IMR-90 (cell line): ENCODE measurements at regions not wholly inside any gene's neighbourhood (a gene's known extent, or its start where the extent isn't known, plus 50 kb on each side); places are given as distances from the start of the nearest gene placed in this dataset.
A peak's percentile ranks its signal among the peaks of the same experiment; 100 is the strongest.

Source experiments
- ATAC-seq: fragments of 200-7000 bp; cut with Tn5 transposase; 2 replicates; pipeline ENCODE4 v1.9.1; 2020; ENCODE audit warnings: low read depth, mild to moderate bottlenecking, moderate library complexity
- BruUV-seq: library from RNA; stranded (reverse); fragments of 400-500 nt; replicated peaks from 2 replicates; lab custom pipeline; 2021; lab: Mats Ljungman, UMichigan
- CTCF ChIA-PET: fragments of 300-600 bp; formaldehyde crosslinking; extraction: SDS; loops from one replicate; lab custom pipeline; 2021; ENCODE audit warnings: antibody characterized with exemption; lab: Yijun Ruan, JAX
- POLR2A ChIA-PET: fragments of 300-600 bp; sonication (Branson Sonifier 250); formaldehyde crosslinking; loops from one replicate; lab custom pipeline; 2022; ENCODE audit warnings: antibody characterized with exemption; ENCODE audit not compliant: unreplicated experiment; lab: Charles Lee
- DNase-seq: peaks from one replicate; pipeline ENCODE4 v3.0.0; 2013
- H2AFZ ChIP-seq: replicated peaks from 2 replicates; pipeline ENCODE3; 2013; ENCODE audit warnings: low read length, mild to moderate bottlenecking; ENCODE audit not compliant: poor library complexity
- H2AK5ac ChIP-seq: 2 replicates; pipeline ENCODE4 v1.6.1; 2013; ENCODE audit warnings: low read depth, low read length, inconsistent platforms
- H2AK9ac ChIP-seq: replicated peaks from 2 replicates; pipeline ENCODE3; 2013; ENCODE audit warnings: mild to moderate bottlenecking, low read depth, low read length, moderate library complexity; ENCODE audit not compliant: poor library complexity
- H2BK120ac ChIP-seq: 2 replicates; pipeline ENCODE4 v1.6.1; 2013; ENCODE audit warnings: low read depth, low read length, inconsistent platforms
- H2BK15ac ChIP-seq: 3 replicates; pipeline ENCODE4 v1.6.1; 2013; ENCODE audit warnings: low read depth, low read length, inconsistent platforms
- H2BK20ac ChIP-seq: 2 replicates; pipeline ENCODE4 v1.6.1; 2013; ENCODE audit warnings: low read depth, mild to moderate bottlenecking, inconsistent platforms, low read length, moderate library complexity
- H2BK5ac ChIP-seq: 2 replicates; pipeline ENCODE4 v1.6.1; 2013; ENCODE audit warnings: mild to moderate bottlenecking, low read depth, low read length, inconsistent platforms; ENCODE audit not compliant: poor library complexity, severe bottlenecking
- H3K14ac ChIP-seq: replicated peaks from 2 replicates; pipeline ENCODE4 v1.6.1; 2013; ENCODE audit warnings: low read depth, low read length, inconsistent platforms
- H3K18ac ChIP-seq: 2 replicates; pipeline ENCODE4 v1.6.1; 2013; ENCODE audit warnings: low read depth, low read length, control low read depth
- H3K23ac ChIP-seq: 2 replicates; pipeline ENCODE4 v1.6.1; 2013; ENCODE audit warnings: low read depth, low read length, inconsistent platforms
- H3K27ac ChIP-seq: 2 replicates; pipeline ENCODE4 v1.5.1; 2013; ENCODE audit warnings: mild to moderate bottlenecking, control low read depth, low read length; ENCODE audit not compliant: insufficient read depth
- H3K27me3 ChIP-seq: 2 replicates; pipeline ENCODE4 v1.6.1; 2013; ENCODE audit warnings: low read length; ENCODE audit not compliant: control insufficient read depth, insufficient read depth
- H3K36me3 ChIP-seq: 2 replicates; pipeline ENCODE4 v1.6.1; 2013; ENCODE audit warnings: low read length, mixed read lengths; ENCODE audit not compliant: control insufficient read depth, insufficient read depth
- H3K4ac ChIP-seq: 2 replicates; pipeline ENCODE4 v1.6.1; 2013; ENCODE audit warnings: low read depth, low read length, inconsistent platforms
- H3K4me1 ChIP-seq: 2 replicates; pipeline ENCODE4 v1.6.1; 2013; ENCODE audit warnings: low read length, mixed read lengths; ENCODE audit not compliant: control insufficient read depth, insufficient read depth
- H3K4me2 ChIP-seq: 2 replicates; pipeline ENCODE4 v1.6.1; 2013; ENCODE audit warnings: low read depth, mild to moderate bottlenecking, control low read depth, low read length, moderate library complexity
- H3K4me3 ChIP-seq: 2 replicates; pipeline ENCODE4 v1.5.1; 2013; ENCODE audit warnings: low read depth, mild to moderate bottlenecking, control low read depth, low read length, moderate library complexity; ENCODE audit not compliant: insufficient read depth
- H3K56ac ChIP-seq: 2 replicates; pipeline ENCODE4 v1.6.1; 2013; ENCODE audit warnings: low read length, inconsistent platforms; ENCODE audit not compliant: insufficient read depth; ENCODE audit errors: extremely low read depth
- H3K79me1 ChIP-seq, 2 experiments: 2 replicates each; pipeline ENCODE4 v1.6.1; 2013; ENCODE audit warnings: low read length in 2 of 2, inconsistent platforms in 1 of 2, low read depth in 1 of 2
- H3K9ac ChIP-seq: 2 replicates; pipeline ENCODE4 v1.6.1; 2013; ENCODE audit warnings: low read depth, low read length, control low read depth
- H3K9me1 ChIP-seq: 2 replicates; pipeline ENCODE4 v1.6.1; 2013; ENCODE audit warnings: low read length, inconsistent platforms; ENCODE audit not compliant: insufficient read depth
- H3K9me3 ChIP-seq: 2 replicates; pipeline ENCODE4 v1.6.1; 2013; ENCODE audit warnings: low read length; ENCODE audit not compliant: control insufficient read depth, insufficient read depth
- H4K20me1 ChIP-seq: 2 replicates; pipeline ENCODE4 v1.6.1; 2013; ENCODE audit warnings: low read length, inconsistent platforms; ENCODE audit not compliant: insufficient read depth
- H4K5ac ChIP-seq: 2 replicates; pipeline ENCODE4 v1.6.1; 2013; ENCODE audit warnings: mild to moderate bottlenecking, low read depth, low read length, control low read depth
- H4K8ac ChIP-seq, 2 experiments: 2 replicates each; pipeline ENCODE4 v1.6.1; 2013; ENCODE audit warnings: low read depth in 2 of 2, low read length in 2 of 2, control low read depth in 1 of 2, inconsistent platforms in 1 of 2
- H4K91ac ChIP-seq: 2 replicates; pipeline ENCODE4 v1.6.1; 2013; ENCODE audit warnings: low read depth, low read length, inconsistent platforms; ENCODE audit not compliant: insufficient read depth
- BHLHE40 ChIP-seq: fragments of 150-350 bp; IDR thresholded peaks from 2 replicates; pipeline ENCODE4 v1.6.1; 2016; ENCODE audit warnings: mild to moderate bottlenecking, low read depth, low read length
- CEBPB ChIP-seq: IDR thresholded peaks from 2 replicates; pipeline ENCODE4 v1.6.1; 2012; ENCODE audit warnings: low read depth, low read length, improper control_type of control experiment
- CHD1 ChIP-seq: IDR thresholded peaks from 2 replicates; pipeline ENCODE4 v1.6.1; 2012; ENCODE audit warnings: low read depth, low read length, improper control_type of control experiment
- MAZ ChIP-seq: IDR thresholded peaks from 2 replicates; pipeline ENCODE4 v1.6.1; 2012; ENCODE audit warnings: low read depth, mild to moderate bottlenecking, low read length, improper control_type of control experiment, moderate library complexity, borderline replicate concordance
- MXI1 ChIP-seq: IDR thresholded peaks from 2 replicates; pipeline ENCODE4 v1.6.1; 2012; ENCODE audit warnings: low read depth, mild to moderate bottlenecking, low read length, moderate library complexity, borderline replicate concordance
- NFE2L2 ChIP-seq: fragments of 150-350 bp; IDR thresholded peaks from 2 replicates; pipeline ENCODE4 v1.6.1; 2016; ENCODE audit warnings: low read depth, mild to moderate bottlenecking, low read length
- POLR2A ChIP-seq: IDR thresholded peaks from 2 replicates; pipeline ENCODE4 v1.6.1; 2012; ENCODE audit warnings: mild to moderate bottlenecking, low read depth, low read length
- RAD21 ChIP-seq: IDR thresholded peaks from 2 replicates; pipeline ENCODE4 v1.6.1; 2012; ENCODE audit warnings: low read length, improper control_type of control experiment
- RFX5 ChIP-seq: IDR thresholded peaks from 2 replicates; pipeline ENCODE4 v1.8.0; 2012; ENCODE audit warnings: low read depth, mild to moderate bottlenecking, low read length, moderate library complexity
- SMC3 ChIP-seq: fragments of 150-350 bp; IDR thresholded peaks from 2 replicates; pipeline ENCODE4 v1.6.1; 2016; ENCODE audit warnings: low read depth, mild to moderate bottlenecking, antibody characterized with exemption, low read length, moderate library complexity
- WGBS, 2 experiments: methylation state at CpG; one replicate each; pipeline versions ENCODE4 v1.1.5 to v1.1.7; 2013; ENCODE audit warnings: missing lambda C conversion rate in 2 of 2; ENCODE audit not compliant: insufficient read length in 1 of 2; ENCODE audit errors: extremely low coverage in 2 of 2; 5-methylcytosine and 5-hydroxymethylcytosine counted together
- dilution Hi-C: fragments of 300-500 bp; cut with HindIII; formaldehyde crosslinking; loops from one replicate; pipeline ENCODE4 v1.14.3; 2018; ENCODE audit warnings: low sequenced_read_pairs; ENCODE audit not compliant: unreplicated experiment
- in situ Hi-C: fragments of 300-500 bp; cut with MboI; formaldehyde crosslinking; loops from 3 replicates; pipeline ENCODE4 v1.14.3; 2019; ENCODE audit warnings: low sequenced_read_pairs, inconsistent platforms, mixed read lengths
- intact Hi-C: fragments of 100-400 bp; cut with micrococcal nuclease; formaldehyde crosslinking; loops from 2 replicates; pipeline ENCODE4 v1.10.0; 2022
- TF ChIP-seq, protein P1 (sequence below): fragments of 150-350 bp; IDR thresholded peaks from 2 replicates; pipeline ENCODE4 v1.6.1; 2017; ENCODE audit warnings: mild to moderate bottlenecking, antibody characterized with exemption, low read length, low read depth
- TF ChIP-seq, protein P2 (sequence below): conservative IDR thresholded peaks from 2 replicates; pipeline ENCODE4 v1.5.1; 2012; ENCODE audit warnings: mild to moderate bottlenecking, low read depth, low read length, improper control_type of control experiment

DNA sequence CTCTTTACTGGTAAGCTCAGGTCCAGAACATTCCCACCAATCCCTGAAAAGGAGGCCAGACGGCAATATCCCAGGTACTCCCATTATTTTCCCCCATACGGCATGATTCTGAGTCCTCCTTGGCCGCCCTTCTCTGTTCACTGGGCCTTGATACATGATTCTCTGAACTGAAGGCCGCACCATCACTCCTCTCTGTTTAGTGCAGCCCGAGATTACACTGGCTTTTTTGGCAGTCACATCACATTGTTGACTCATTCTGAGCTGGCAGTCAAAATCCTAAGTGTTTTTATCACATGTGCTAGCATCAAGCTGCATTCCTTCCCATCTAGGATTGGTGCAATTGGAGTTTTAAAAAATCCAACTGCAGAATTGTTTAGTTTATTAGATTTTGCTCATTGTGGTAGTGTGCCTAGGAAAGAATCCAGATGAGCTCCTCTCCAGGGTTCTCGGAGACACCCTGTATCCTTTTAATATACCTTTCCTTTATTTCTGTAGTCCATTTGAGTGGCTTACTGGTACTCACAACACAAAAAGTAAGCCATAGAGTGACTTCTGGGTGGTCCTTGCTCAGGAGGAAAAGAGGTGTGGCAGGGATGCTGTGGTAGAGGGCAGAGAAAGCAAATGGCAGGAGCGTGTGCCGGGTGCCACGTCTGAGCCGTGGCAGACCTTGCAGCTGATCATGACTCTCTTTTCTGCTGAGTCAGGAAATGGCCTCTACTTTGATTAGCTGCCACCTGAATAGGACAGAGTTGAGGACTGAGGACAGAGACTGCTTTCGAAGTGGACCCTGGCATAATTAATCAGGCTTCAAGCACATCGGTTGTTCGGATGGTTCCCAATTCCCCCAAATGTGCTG, 121.1 kb upstream of the IL12B start (continued):
- TF ChIP-seq NFE2L2 (peak; percentile 60; the same call in 1 of the 2 replicates), RFX5 (no peak), MXI1 (0 out of 2 replicates have a peak, but pooled peaks have one; percentile 11)

DNA sequence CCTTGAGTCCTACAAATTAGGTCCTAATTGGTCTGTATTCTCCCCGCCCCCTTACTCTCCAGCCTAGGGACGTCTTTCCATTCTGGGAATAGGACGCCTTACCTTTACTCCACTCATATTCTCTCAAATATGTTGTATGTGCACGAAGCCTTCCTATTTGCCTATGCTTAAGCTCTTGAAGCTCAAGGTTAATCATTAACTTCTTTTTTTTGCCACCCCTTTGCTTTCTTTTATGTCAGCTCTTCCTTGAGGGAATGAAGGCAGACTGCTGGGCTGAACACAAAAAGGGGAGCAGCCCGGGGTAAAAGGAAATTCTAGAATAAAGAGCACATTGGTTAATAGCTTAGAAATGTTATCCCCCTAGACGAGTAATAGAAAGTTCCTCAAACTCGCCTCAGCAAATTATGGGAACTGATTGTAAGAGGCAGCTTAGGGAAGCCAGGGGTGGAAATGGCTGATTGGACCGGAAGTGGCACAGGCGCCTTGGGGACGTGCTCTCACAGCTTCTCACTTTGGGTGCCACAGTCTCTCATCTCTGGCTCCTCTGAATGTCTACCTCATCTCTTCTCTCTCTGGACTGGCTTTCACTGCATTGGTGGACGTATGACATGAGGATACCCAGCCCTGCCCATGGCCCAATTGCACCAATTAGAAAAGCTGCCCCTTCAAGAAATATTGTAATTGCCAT, 122.3 kb upstream of the IL12B start:
- H3K56ac ChIP-seq: no peak overlapping the region
- H3K4me3 ChIP-seq: no peak overlapping the region
- no peaks in the 10 kb centered on the region for H3K36me3 ChIP-seq
- in situ Hi-C loops (no loop called here), intact Hi-C loops (loop anchor here (5.0 kb wide), 1 partner anchor 130 kb away; no protein-coding TSS in a partner anchor), dilution Hi-C loops (no loop called here)
- no peak overlapping the region for H3K9ac ChIP-seq
- no peak overlapping the region for H3K27ac ChIP-seq
- no peak overlapping the region for H3K4me2 ChIP-seq
- peaks cover 16% of the 10 kb centered on the region for H3K4me1 ChIP-seq
- peak overlapping the region; percentile 72; the same call in 1 of the 2 replicates for H3K14ac ChIP-seq
- H2BK15ac ChIP-seq: peak overlapping the region; percentile 66; the same call in 2 of the 3 replicates
- H4K8ac ChIP-seq: peak overlapping the region in 1 of 2 experiments; percentile 71; a peak in 1 of 4 replicates
- H2BK5ac ChIP-seq: no peak overlapping the region
- H3K18ac ChIP-seq: peak overlapping the region; percentile 54; the same call in 1 of the 2 replicates
- H2AK9ac ChIP-seq: peak overlapping the region; percentile 10
- H4K20me1 ChIP-seq: no peaks in the 10 kb centered on the region
- ChIA-PET CTCF (interaction anchor here (0.6 to 0.7 kb wide), 2 partner anchors 57 to 524 kb away, joined by 3 to 4 read pairs; no protein-coding TSS in a partner anchor), POLR2A (no interaction called here)
- no peaks in the 10 kb centered on the region for H3K27me3 ChIP-seq
- H3K79me1 ChIP-seq: no peaks in the 10 kb centered on the region
- peak overlapping the region; percentile 81 for H2BK20ac ChIP-seq
- H3K23ac ChIP-seq: no peak overlapping the region
- peak overlapping the region; percentile 89 for H3K4ac ChIP-seq
- DNase-seq: no peak
- H2AK5ac ChIP-seq: peak overlapping the region; percentile 83
- H4K5ac ChIP-seq: no peak overlapping the region
- peaks cover 18% of the 10 kb centered on the region for H3K9me1 ChIP-seq
- 100% methylated on average over 1 of the region's 11 CpGs; no CpG with 5 or more reads in 1 of the 2 experiments for WGBS, 2 experiments
- H3K9me3 ChIP-seq: no peaks in the 10 kb centered on the region
- BruUV-seq: no TSS peak
- H2BK120ac ChIP-seq: peak overlapping the region; percentile 89
- peak overlapping the region; percentile 88; the same call in 1 of the 2 replicates for H4K91ac ChIP-seq
- no peak for ATAC-seq
- H2AFZ ChIP-seq: peak overlapping the region; percentile 35
- TF ChIP-seq, protein P1, sequence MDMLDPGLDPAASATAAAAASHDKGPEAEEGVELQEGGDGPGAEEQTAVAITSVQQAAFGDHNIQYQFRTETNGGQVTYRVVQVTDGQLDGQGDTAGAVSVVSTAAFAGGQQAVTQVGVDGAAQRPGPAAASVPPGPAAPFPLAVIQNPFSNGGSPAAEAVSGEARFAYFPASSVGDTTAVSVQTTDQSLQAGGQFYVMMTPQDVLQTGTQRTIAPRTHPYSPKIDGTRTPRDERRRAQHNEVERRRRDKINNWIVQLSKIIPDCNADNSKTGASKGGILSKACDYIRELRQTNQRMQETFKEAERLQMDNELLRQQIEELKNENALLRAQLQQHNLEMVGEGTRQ: no peak
- no peak for TF ChIP-seq BHLHE40
- no peak for TF ChIP-seq CEBPB
- TF ChIP-seq MAZ: no peak
- TF ChIP-seq RAD21: no peak
- TF ChIP-seq NFE2L2: no peak
- TF ChIP-seq, protein P2, sequence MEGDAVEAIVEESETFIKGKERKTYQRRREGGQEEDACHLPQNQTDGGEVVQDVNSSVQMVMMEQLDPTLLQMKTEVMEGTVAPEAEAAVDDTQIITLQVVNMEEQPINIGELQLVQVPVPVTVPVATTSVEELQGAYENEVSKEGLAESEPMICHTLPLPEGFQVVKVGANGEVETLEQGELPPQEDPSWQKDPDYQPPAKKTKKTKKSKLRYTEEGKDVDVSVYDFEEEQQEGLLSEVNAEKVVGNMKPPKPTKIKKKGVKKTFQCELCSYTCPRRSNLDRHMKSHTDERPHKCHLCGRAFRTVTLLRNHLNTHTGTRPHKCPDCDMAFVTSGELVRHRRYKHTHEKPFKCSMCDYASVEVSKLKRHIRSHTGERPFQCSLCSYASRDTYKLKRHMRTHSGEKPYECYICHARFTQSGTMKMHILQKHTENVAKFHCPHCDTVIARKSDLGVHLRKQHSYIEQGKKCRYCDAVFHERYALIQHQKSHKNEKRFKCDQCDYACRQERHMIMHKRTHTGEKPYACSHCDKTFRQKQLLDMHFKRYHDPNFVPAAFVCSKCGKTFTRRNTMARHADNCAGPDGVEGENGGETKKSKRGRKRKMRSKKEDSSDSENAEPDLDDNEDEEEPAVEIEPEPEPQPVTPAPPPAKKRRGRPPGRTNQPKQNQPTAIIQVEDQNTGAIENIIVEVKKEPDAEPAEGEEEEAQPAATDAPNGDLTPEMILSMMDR: no peak
- no peak for TF ChIP-seq POLR2A
- TF ChIP-seq CHD1: no peak
- TF ChIP-seq SMC3: no peak
